Smooth muscle cell (in vitro differentiated cells): ENCODE measurements at regions not wholly inside any gene's neighbourhood (a gene's known extent, or its start where the extent isn't known, plus 50 kb on each side); places are given as distances from the start of the nearest gene placed in this dataset.

Source experiments
- DNase-seq: peaks from one replicate; lab custom pipeline; 2025; ENCODE audit not compliant: unreplicated experiment; lab: John Stamatoyannopoulos, UW
- H2AFZ ChIP-seq: fragments of 200-600 bp; sonication (generic); 2 replicates; pipeline ENCODE4 v1.6.0; 2016; ENCODE audit warnings: antibody characterized with exemption, low read depth, mild to moderate bottlenecking
- H3F3A ChIP-seq: fragments of 200-600 bp; sonication (generic); 2 replicates; pipeline ENCODE4 v1.6.0; 2017; ENCODE audit warnings: antibody characterized with exemption, low read depth
- H3K27ac ChIP-seq: fragments of 200-600 bp; sonication (generic); 2 replicates; pipeline ENCODE4 v1.5.1; 2016; ENCODE audit warnings: low read depth, mild to moderate bottlenecking
- H3K27me3 ChIP-seq: fragments of 200-600 bp; sonication (generic); 2 replicates; pipeline ENCODE4 v1.6.1; 2016; ENCODE audit warnings: low read depth, mild to moderate bottlenecking
- H3K36me3 ChIP-seq: fragments of 200-600 bp; sonication (generic); 2 replicates; pipeline ENCODE4 v1.5.1; 2016; ENCODE audit warnings: low read depth
- H3K4me1 ChIP-seq: fragments of 200-600 bp; sonication (generic); 2 replicates; pipeline ENCODE4 v1.5.1; 2016; ENCODE audit warnings: low read depth
- H3K4me2 ChIP-seq: fragments of 200-600 bp; sonication (generic); 2 replicates; pipeline ENCODE4 v1.6.0; 2016; ENCODE audit warnings: mild to moderate bottlenecking
- H3K4me3 ChIP-seq: fragments of 200-600 bp; sonication (generic); 2 replicates; pipeline ENCODE4 v1.5.1; 2016; ENCODE audit warnings: mild to moderate bottlenecking
- H3K79me2 ChIP-seq: fragments of 200-600 bp; sonication (generic); 2 replicates; pipeline ENCODE4 v1.6.0; 2016; ENCODE audit warnings: low read depth, mild to moderate bottlenecking
- H3K9ac ChIP-seq: fragments of 200-600 bp; sonication (generic); 2 replicates; pipeline ENCODE4 v1.6.0; 2016; ENCODE audit warnings: low read depth
- H3K9me3 ChIP-seq: fragments of 200-600 bp; sonication (generic); replicated peaks from 2 replicates; pipeline ENCODE4 v1.5.1; 2016; ENCODE audit warnings: low read depth
- H4K20me1 ChIP-seq: fragments of 200-600 bp; sonication (generic); 2 replicates; pipeline ENCODE4 v1.6.0; 2016; ENCODE audit warnings: low read depth
- CTCF ChIP-seq: fragments of 200-600 bp; sonication (generic); IDR thresholded peaks from 2 replicates; pipeline ENCODE4 v1.5.1; 2017; ENCODE audit warnings: borderline replicate concordance, mild to moderate bottlenecking, antibody characterized with exemption; ENCODE audit not compliant: insufficient read depth, poor library complexity, severe bottlenecking
- WGBS: methylation state at CpG from one replicate; pipeline ENCODE4 v1.1.7; 2016; ENCODE audit warnings: low lambda C conversion rate; 5-methylcytosine and 5-hydroxymethylcytosine counted together

DNA sequence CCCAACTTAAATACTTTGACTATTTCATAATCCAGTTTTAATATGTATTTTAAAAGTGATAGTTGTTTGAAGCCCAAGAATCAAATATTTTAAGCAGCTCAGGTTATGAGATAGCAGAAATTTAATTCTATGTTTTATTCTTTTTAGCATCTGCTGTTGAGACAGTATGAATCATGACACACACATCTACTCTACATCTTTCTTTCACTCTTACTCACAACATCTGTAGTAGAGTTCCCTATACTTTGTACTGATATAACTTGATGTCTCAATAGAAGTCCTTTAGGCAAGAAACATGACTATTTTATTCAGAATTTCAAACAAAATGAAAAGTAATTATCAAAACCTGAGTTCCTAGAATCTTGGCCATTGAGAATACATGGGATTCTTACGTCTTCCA is 187.9 kb upstream of the GNPDA2 start:
- no peak overlapping the region for H3K4me3 ChIP-seq
- no peaks in the 10 kb centered on the region for H3K27me3 ChIP-seq
- WGBS: 90% methylated on average over 1 of the region's 1 CpG
- no peak overlapping the region for H3K9ac ChIP-seq
- no peaks in the 10 kb centered on the region for H3K36me3 ChIP-seq
- no peak overlapping the region for H2AFZ ChIP-seq
- no peak for TF ChIP-seq CTCF
- DNase-seq: no peak
- H3K4me1 ChIP-seq: no peaks in the 10 kb centered on the region
- no peaks in the 10 kb centered on the region for H4K20me1 ChIP-seq
- H3K9me3 ChIP-seq: no peaks in the 10 kb centered on the region
- no peak overlapping the region for H3K27ac ChIP-seq
- no peaks in the 10 kb centered on the region for H3F3A ChIP-seq
- no peak overlapping the region for H3K4me2 ChIP-seq
- no peaks in the 10 kb centered on the region for H3K79me2 ChIP-seq

DNA sequence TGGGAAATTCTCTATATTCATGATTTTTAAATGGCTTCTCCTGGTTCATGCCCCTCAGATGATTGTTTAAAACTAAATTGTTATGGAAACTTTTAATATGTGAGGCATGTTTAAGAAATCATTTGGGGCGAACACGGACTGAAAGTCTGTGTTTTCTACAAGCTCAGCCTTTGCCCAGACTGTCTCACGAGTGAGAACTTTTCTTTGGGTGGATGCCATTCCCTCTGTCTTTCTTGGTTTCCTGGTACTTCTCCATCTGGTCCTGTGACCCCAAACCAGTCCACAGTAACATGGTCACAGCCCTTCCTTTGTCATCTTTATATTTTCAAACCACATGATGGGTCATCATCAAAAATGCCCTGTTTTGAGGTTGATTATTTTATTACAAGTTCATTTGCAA is 186.6 kb upstream of the GNPDA2 start:
- H3K9me3 ChIP-seq: no peaks in the 10 kb centered on the region
- no peaks in the 10 kb centered on the region for H3K36me3 ChIP-seq
- H3K4me3 ChIP-seq: no peak overlapping the region
- H3K27ac ChIP-seq: no peak overlapping the region
- no peaks in the 10 kb centered on the region for H3F3A ChIP-seq
- no peak overlapping the region for H3K4me2 ChIP-seq
- 90% methylated on average over 3 of the region's 3 CpGs for WGBS
- H3K4me1 ChIP-seq: no peaks in the 10 kb centered on the region
- no peak overlapping the region for H3K9ac ChIP-seq
- no peaks in the 10 kb centered on the region for H3K27me3 ChIP-seq
- no peak for TF ChIP-seq CTCF
- H2AFZ ChIP-seq: no peak overlapping the region
- H3K79me2 ChIP-seq: no peaks in the 10 kb centered on the region
- no peaks in the 10 kb centered on the region for H4K20me1 ChIP-seq
- no peak for DNase-seq

DNA sequence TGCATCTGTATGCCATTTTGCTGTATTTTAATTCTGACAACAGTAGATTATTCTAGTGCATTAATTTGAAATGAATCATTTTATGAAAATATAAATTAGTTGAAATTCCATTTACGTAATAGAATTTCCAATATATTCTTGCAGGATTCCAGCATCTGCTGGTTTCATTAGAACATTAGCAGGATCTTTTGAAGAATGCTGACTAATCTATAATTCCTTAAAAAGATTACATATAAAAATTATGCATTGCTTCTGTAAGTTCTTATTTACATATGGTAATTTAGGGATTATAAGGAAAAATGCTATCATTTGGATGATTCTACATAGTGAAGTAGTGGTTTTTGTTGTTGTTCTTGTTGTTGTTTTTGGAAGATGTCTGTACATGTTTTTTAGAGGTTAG is 182.2 kb upstream of the GNPDA2 start:
- Histone ChIP-seq H3K27me3 (no peaks in the 10 kb centered on the region), H2AFZ (no peak overlapping the region), H3K4me2 (no peak overlapping the region), H3K36me3 (no peaks in the 10 kb centered on the region), H3K4me1 (no peaks in the 10 kb centered on the region), H3K79me2 (no peaks in the 10 kb centered on the region), H3K27ac (no peak overlapping the region), H3K4me3 (no peak overlapping the region), H4K20me1 (no peaks in the 10 kb centered on the region), H3F3A (no peaks in the 10 kb centered on the region), H3K9ac (no peak overlapping the region), H3K9me3 (no peaks in the 10 kb centered on the region)
- WGBS: 93% methylated on average over 1 of the region's 1 CpG
- DNase-seq: no peak
- no peak for TF ChIP-seq CTCF

- Histone ChIP-seq H3K9ac (no peak overlapping the region), H4K20me1 (no peaks in the 10 kb centered on the region), H3K4me1 (no peaks in the 10 kb centered on the region), H3K36me3 (no peaks in the 10 kb centered on the region), H3K4me2 (no peak overlapping the region), H3K27me3 (no peaks in the 10 kb centered on the region), H2AFZ (no peak overlapping the region), H3K79me2 (no peaks in the 10 kb centered on the region), H3K27ac (no peak overlapping the region), H3K4me3 (no peak overlapping the region), H3K9me3 (no peaks in the 10 kb centered on the region), H3F3A (no peaks in the 10 kb centered on the region)
- no peak for TF ChIP-seq CTCF
- no peak for DNase-seq
These were observed 145.9 kb upstream of the GNPDA2 start for GRCh38 chr4:44872246-44872645.
